ENCODE measurements at regions not wholly inside any gene's neighbourhood (a gene's known extent, or its start where the extent isn't known, plus 50 kb on each side); places are given as distances from the start of the nearest gene placed in this dataset.

DNA sequence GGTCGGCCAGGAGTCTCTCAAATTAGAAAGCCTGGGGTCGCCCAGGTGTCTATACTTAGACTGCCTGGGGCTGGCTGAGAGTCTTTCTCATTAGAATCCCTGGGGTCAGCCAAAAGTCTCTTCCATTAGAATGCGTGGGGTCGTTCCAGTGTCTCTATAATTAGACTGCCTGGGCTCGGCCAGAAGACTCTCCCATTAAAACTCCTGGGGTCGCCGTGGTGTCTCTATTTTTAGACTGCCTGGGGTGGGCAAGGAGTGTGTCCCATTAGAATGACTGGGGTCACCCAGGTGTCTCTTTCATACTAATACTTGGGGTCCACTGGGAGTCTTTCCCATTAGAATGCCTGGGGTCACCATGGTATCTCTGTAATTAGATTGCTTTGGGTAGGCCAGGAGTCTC is 2227.7 kb downstream of the TP53TG3F start:
- DNase-seq, result no peak

DNA sequence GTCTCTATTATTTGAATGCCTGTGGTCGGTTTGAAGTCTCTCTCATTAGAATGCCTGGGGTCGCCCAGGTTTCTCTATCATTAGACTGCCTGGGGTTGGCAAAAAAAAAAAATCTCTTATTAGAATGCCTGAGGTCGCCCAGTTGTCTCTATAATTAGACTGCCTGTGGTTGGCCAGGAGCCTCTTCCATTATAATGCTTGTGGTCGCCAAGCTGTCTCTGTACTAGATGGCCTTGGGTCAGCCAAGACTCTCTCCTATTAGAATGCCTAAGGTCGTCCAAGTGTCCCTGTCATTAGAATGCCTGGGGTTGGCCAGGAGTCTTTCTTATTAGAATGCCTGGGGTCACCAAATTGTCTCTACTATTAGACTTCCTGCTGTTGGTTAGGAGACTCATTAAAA is 2228.4 kb downstream of the TP53TG3F start:
- DNase-seq, result no peak

DNA sequence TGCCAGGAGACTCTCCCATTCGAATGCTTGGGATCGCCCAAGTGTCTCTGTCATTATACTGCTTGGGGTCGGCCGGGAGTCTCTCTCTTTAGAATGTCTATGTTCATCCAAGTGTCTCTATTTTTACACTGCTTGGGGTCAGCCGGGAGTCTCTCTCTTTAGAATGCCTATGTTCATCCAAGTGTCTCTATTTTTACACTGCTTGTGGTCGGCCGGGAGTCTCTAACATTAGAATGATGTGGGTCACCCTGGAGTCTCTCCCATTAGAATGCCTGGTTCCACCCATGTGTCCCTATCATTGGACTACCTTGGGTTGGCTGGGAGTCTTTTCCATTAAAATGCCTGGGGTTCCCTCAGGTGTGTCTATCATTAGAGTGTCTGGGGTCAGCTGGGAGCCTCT is 2230.4 kb downstream of the TP53TG3F start:
- no peak for DNase-seq

DNA sequence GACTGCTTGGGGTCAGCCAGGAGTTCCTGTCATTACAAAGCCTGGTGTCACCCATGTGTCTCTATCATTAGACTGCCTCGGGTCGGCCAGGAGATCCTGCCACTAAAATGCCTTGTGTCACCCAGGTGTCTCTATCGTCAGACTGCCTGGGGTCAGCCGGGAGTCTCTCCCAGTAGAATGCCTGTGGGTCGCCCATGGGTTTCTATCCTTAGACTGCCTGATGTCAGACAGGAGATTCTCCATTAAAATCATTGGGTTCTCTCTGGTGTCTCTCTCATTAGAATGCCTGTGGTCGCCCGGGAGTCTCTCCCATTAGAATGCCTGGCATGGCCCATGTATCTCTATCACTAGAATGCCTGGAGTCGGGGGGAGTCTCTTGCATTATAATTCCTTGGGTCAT is 2231.0 kb downstream of the TP53TG3F start:
- DNase-seq, result no peak

DNA sequence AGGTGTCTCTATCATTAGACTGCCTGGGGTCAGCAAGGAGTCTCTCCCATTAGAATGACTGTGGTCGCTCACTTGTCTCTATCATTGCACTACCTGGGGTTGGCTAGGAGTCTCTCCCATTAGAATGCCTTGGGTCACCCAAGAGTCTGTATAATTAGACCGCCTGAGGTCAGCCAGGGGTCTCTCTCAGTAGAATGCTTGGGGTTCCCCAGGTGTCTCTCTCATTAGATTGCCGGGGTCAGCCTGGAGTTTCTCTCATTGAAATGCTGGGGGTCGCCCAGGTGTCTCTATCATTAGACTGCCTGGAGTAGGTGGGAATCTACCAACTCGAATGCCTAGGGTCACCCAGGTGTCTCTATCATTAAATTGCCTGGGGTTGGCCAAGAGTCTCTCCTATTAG is 2231.6 kb downstream of the TP53TG3F start:
- no peak for DNase-seq

DNA sequence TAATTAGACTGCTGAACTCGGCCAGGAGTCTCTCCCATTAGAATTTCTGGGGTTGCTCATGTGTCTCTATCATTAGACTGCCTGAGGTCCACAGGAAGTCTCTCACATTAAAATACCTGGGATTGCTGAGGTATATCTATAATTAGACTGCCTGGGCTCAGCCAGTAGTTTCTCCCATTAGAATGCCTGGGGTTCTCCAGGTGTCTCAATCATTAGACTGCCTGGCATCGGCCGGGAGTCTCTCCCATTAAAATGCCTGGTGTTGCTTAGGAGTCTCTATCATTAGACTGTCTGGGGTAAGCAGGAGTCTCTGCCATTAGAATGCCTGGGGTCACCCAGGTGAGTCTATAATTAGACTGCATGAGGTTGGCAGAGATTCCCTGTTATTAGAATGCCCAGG is 2233.4 kb downstream of the TP53TG3F start:
- no peak for DNase-seq

DNA sequence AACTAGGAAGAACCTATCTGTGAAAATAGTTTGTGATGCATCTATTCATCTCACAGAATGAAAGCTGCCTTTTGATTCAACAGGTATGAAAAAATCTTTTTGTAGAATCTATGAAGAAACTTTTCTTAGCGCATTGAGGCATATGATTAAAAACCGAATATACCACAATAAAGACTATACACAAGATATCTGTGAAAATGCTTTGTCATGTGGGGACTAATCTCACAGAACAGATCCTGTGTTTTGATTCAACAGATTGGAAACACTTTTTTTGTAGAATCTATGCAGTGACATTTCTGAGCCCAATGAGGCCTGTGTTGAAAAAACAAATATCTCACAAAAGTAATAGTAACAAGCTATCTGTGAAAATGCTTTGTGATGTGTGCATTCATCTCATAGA is 2247.5 kb downstream of the TP53TG3F start:
- DNase-seq, result no peak

DNA sequence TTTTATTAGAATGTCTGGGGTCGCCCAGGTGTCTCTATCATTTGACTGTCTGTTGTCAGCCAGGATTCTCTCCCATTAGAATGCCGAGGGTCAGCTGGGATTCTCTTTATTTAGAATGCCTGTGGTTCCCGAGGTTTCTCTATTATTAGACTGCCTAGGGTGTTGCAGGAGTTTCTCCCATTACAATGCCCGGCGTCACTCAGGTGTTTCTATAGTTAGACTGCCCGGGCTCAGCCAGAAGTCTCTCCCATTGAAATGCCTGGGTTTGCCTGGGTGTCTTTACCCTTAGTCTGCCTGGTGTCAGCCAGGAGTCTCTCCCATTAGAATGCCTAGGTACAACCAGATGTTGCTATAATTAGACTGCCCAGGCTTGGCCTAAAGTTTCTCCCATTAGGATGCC is 2252.0 kb downstream of the TP53TG3F start:
- no peak for DNase-seq

DNA sequence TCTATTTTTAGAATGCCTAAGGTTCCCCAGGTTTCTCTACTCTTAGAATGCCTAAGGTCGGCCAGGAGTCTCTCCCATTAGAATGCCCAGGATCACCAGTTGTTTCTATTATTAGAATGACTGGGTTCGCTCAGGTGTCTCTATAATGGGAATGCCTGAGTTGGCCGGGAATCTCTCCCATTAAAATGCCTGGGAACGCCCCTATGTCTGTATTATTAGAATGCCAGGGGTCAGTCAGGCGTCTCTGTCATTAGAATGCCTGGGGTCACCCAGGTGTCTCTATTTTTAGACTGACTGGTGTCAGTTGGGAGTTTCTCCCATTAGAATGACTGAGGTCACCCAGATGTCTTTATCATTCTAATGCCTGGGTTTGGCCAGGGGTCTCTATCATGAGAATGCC is 2252.5 kb downstream of the TP53TG3F start:
- DNase-seq, result no peak

DNA sequence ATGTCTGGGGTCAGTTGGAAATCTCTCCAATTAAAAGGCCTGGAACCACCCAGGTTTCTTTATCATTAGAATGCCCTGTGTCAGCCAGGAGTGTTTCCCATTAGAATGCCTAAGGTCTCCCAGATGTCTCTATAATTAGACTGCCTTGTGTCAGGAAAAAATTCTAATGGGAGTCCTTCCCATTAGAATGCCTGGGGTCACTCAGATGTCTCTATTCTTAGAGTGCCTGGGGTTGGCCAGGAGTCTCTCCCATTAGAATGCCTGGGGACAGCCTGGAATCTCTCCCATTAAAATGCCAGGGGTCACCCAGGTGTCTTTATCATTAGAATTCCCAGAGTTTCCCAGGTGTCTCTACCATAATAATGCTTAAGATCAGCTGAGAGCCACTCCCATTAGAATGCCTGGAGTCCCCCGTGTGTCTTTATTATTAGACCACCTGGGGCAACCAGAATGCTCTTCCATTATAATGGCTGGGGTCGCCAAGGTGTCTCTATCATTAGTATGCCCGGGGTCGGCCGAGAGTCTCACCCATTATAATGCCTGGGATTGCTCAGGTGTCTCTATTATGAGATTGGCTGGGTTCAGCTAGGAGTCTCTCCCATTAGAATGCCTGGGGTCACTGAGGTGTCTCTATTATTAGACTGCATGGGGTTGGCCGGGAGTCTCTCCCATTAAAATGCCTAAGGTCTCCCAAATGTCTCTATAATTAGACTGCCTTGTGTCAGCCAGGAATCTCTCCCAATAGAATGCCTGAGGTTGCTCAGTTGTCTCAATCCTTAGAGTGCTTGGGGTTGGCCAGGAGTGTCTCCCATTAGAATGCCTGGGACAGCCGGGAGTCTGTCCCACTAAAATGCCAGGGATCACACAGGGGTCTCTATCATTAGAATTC is 2254.6 kb downstream of the TP53TG3F start:
- DNase-seq, result no peak

DNA sequence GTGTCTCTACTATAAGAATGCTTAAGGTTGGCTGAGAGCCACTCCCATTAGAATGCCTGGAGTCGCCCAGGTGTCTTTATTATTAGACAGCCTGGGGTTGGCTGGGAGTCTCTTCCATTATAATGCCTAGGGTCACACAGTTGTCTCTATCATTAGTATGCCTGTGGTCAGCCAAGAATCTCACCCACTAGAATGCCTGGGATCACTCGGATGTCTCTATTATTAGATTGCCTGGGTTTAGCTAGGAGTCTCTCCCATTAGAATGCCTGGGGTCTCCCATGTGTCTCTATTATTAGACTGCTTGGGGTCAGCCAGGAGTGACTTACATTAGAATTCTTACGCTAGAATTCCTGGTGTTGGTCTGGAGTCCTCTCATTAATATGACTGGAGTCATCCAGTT is 2255.3 kb downstream of the TP53TG3F start:
- DNase-seq, result no peak

DNA sequence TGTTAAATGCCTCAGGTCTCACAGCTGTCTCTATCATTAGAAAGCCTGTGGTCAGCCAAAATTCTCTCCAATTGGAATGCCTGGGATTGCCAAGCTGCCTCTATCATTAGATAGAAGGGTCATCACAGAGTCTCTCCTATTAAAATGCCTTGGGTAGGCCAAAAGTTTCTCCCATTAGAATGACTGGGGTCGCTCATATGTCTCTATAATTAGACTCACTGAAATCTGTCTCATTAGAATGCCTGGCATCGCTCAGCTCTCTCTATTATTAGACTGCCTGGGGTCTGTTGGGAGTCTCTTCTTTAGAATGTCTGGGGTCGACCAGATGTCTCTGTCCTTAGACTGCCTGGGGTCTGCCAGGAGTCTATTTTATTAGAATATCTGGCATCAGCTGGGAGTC is 2265.1 kb downstream of the TP53TG3F start:
- DNase-seq, result no peak

DNA sequence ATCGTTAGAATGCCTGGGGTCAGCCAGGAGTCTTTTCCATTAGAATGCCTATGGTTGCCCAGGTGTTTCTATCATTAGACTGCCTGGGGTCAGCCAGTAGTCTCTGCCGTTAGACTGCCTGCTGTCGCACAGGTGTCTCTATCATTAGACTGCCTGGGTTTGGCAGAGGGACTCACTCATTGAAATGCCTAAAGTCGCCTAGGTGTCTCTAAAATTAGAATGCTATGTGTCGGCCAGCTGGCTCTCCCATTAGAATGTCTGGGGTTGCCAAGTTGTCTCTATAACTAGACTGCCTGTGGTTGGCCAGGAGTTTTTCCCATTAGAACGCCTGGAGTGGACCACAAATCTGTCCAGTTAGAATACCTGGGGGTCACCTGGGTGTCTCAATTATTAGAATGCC is 2266.5 kb downstream of the TP53TG3F start:
- DNase-seq, result no peak

DNA sequence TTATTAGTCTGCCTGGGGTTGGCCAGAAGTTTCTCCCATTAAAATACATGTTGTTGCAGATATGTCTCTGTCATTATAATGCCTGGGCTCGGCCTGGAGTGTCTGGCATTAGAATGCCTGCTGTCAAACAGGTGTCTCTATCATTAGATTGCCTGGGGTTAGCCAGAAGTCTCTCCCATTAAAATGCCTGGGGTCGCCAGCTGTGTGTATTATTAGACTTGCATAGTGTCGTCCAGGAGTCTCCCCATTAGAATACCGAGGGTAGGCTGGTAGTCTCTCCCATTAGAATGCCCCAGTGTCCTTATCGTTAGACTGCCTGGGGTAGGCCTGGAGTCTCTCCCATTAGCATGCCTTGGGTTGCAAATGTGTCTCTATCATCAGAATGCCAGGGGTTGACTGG is 2270.8 kb downstream of the TP53TG3F start:
- DNase-seq, result no peak

DNA sequence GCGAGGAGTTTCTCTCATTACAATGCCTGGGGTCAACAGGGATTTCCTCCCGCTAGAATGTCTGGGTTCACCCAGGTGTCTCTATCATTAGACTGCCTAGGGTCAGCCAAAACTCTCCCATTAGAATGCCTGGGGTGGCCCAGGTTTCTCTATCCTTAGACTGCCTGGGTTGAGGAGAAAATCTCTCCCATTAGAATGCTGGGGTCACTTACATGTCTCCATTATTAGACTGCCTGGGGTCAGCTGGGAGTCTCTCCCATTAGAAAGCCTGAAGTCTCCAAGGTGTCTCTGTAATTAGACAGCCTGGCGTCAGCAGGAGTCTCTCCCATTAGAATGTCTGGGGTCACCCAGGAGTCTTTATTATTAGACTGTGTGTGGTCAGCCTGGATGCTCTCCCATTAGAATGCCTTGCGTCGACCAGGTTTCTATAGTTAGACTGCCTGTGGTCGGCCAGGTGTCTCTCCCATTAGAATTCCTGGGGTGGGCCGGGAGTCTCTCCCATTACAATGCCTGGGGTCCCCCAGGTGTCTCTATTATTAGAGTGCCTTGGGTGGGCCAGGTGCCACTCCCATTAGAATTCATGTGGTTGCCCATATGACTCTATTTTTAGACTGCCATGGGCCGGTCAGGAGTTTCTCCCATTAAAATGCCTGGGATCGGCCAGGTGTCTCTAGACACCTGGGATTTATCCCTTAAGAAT is 2272.1 kb downstream of the TP53TG3F start:
- DNase-seq, result no peak

DNA sequence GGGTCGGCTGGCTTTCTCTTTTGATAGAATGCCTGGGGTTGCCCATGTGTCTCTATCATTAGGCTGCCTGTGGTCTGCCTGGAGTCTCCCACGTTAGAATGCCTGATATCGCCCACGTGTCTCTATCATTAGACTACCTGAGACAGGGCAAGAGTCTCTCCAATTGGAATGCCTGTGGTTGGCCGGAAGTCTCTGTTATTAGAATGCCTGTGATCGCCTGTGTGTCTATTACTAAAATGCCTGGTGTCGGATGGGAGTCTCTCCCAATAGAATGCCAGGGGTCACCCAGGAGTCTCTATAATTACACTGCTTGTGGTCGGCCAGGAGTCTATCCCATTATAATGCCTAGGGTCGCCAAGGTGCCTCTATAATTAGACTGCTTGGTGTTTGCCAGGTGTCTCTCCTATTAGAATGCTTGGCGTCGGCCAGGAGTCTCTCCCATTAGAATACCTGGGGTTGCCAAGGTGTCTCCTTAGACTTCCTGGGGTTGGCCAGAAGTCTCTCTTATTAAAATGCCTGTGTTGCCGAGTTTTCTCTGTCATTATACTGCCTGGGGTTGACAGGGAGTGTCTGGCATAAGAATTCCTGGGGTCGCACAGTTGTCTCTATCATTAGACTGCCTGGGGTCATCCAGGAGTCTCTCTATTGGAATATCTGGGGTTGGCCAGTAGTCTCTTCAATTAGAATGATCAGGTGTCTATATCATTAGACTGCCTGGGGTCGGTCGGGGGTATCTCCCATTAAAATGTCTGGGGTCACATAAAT is 2272.8 kb downstream of the TP53TG3F start:
- DNase-seq, result no peak

DNA sequence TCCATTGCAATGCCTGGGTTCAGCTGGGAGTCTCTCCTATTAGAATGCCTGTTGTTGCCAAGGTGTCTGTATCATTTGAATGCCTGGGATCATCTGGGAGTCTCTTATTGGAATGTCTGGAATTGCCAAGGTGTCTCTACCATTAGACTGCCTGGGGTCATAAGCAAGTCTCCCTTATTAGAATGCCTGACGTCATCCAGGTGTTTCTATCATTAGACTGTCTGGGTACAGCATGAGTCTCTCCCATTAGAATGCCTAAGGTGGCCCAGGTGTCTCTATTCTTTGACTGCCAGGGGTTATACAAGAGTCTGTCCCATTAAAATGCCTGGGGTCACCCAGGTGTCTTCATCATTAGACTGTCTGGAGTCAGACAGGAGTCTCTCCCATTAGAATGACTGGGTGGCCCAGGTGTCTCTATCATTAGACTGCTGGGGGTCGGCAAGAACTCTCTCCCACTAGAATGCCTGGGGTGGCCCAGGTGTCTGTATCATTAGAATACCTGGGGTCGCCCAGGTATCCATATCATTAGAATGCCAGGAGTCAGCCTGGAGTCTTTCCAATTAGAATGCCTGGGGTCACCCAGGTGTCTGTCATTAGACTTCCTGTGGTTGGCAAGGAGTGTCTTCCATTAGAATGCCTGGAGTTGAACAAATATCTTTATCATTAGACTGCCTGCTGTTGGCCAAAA is 2274.0 kb downstream of the TP53TG3F start:
- DNase-seq, result no peak

DNA sequence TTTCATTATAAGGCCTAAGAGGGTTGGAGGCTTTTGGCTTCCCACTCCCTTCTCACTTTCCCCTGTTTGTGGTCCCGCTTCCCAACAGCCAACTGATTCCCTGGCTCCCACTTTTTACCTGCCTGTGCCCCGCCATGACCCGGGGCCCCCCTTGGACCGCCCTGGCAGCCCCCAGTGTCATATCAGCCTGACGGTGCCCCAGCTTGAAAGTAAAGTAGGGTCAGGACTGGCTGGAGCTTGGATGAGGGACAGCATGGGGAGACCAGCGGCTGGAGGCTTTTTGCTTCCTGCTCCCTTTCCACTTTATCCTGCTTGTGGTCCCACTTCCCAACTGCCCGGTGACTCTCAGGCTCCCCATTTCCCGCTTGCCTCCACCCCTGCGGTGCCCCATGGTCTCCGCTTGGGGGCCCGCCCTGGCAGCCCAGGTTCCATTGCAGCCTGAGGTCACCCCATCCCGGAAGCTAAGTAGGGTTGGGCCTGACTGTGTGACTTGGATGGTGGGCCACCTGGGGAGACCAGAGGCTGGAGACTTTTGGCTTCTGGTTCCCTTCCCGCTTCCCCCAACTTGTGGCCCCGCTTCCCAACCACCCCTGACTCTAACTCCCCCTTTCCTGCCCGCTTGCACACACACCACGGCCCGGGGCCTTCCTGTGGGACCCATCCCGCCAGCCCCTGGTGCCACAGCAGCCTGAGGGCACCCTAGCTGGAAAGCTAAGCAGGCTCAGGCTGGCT is 2274.7 kb downstream of the TP53TG3F start:
- DNase-seq, result no peak

DNA sequence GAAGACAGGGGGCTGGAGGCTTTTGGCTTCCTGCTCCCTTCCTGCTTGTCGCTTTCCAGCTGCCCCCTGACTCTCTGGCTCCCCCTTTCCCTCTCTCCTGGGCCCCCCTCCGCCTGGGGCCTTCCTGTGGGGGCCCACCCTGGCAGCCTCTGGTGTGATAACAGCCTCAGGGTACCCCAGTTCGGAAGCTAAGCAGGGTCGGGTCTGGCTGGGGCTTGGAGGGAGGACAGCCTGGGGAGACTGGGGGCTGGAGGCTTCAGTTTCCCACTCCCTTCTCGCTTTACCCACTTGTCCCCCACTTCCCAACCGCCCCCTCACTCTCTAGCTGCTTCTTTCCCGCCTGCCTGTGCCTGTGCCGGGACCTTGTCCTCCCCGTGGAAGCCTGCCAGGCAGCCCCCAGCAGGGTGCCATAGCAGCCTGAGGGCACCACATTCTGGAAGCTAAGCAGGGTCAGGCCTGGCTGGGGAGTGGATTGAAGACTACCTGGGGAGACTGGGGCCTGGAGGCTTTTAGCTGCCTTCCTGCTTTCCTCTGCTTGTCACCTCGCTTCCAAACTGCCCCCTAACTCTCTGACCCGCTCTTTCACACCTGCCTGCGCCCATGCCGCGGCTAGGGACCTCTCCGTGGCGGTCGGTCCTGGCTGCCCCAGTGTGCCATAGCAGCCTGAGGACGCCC is 2275.5 kb downstream of the TP53TG3F start:
- DNase-seq, result no peak

DNA sequence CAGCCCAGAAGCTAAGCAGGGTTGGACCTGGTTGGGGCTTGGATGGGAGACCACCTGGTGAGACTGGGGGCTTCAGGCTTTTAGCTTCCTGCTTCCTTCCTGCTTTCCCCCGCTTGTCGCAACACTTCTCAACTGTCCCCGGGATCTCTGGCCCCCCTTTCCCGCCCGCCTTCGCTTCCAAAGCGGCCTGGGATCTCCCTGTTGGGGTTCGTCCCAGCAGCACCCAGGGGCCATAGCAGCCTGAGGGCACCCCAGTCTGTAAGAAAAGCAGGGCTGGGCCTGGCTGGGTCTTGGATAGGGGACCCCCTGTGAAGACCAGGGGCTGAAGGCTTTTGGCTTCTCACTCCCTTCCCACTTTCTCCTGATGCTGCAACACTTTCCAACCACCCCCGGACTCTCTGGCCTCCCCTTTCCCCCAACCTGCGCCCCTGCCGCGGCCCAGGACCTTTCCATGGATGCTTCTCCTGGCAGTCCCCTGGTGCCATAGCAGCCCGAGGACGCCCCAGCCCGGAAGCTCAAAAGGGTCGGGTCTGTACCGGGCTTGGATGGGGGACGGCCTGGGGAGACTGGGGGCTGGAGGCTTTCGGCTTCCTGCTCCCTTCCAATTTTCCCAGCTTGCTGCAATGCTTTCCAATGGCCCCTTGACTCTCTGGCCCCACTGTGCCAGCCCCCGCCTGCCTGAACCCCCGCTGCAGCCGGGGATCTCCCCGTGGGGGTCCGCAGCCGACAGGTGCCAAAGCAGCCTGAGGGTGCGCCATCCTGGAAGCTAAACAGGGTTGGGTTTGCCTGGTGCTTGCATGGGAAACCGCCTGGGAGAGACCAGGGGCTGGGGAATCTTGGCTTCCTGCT is 2276.2 kb downstream of the TP53TG3F start:
- DNase-seq, result no peak

DNA sequence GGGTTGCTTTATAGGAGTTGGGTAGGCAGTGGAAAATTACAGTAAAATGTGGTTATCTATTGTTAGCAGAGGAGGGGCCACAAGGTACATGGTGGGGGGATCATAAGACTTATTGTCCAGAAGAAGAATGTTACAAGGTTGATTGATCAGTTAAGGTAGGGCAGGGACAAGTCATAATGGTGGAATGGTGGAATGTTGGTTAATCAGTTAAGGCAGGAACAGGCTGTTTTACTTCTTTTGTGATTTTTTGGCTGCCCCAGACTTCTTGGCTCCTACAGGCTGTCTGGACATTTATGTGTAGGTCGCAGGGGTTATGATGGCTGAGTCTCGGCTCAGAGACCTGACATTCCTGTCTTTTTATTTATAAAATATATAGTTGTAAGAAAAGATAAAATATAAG is 2277.1 kb downstream of the TP53TG3F start:
- no peak for DNase-seq

Measured in stimulated activated CD4-positive, alpha-beta T cell treated with anti-CD3 and anti-CD28 coated beads, Interleukin-2, amount 100 ng/mL, for 24 hours (primary cell).